CD4-positive, alpha-beta memory T cell (primary cell): ENCODE measurements at regions not wholly inside any gene's neighbourhood (a gene's known extent, or its start where the extent isn't known, plus 50 kb on each side); places are given as distances from the start of the nearest gene placed in this dataset.

Experiments
- CTCF ChIA-PET: fragments of 350-600 bp; sonication (Branson Sonifier 250); formaldehyde crosslinking; loops from one replicate; lab custom pipeline; 2021; ENCODE audit warnings: inconsistent platforms; ENCODE audit not compliant: partially characterized antibody; lab: Charles Lee
- POLR2A ChIA-PET: fragments of 350-600 bp; sonication (Branson Sonifier 250); formaldehyde crosslinking; loops from one replicate; lab custom pipeline; 2021; ENCODE audit not compliant: partially characterized antibody; lab: Charles Lee
- DNase-seq, 5 donors: peaks; one replicate each; pipeline versions ENCODE4 v3.0.0 to v3.0.0-alpha.2; 2020 to 2022; ENCODE audit warnings: mixed read lengths in 1 of 5
- H3K27ac ChIP-seq: one replicate; pipeline ENCODE4 v1.7.0; 2013; ENCODE audit warnings: low read depth, low read length
- H3K27me3 ChIP-seq: 2 replicates; pipeline ENCODE4 v1.7.0; 2013; ENCODE audit warnings: mild to moderate bottlenecking, low read length, moderate library complexity; ENCODE audit not compliant: insufficient read depth
- H3K36me3 ChIP-seq: 2 replicates; pipeline ENCODE4 v1.7.0; 2013; ENCODE audit warnings: mild to moderate bottlenecking, low read length, moderate library complexity; ENCODE audit not compliant: insufficient read depth
- H3K4me1 ChIP-seq: 2 replicates; pipeline ENCODE4 v1.7.0; 2013; ENCODE audit warnings: mild to moderate bottlenecking, low read length, moderate library complexity; ENCODE audit not compliant: insufficient read depth
- H3K4me3 ChIP-seq, 2 donors: one replicate each; pipeline ENCODE4 v1.7.0; 2013; ENCODE audit warnings: low read length in 2 of 2, mild to moderate bottlenecking in 1 of 2
- H3K9me3 ChIP-seq, 2 donors: one replicate each; pipeline ENCODE4 v1.7.0; 2013; ENCODE audit warnings: low read length in 2 of 2, control low read depth in 1 of 2; ENCODE audit not compliant: control insufficient read depth in 1 of 2
- H3K27ac Mint-ChIP-seq, 7 donors: one replicate each; pipeline ENCODE4 v1.8.0; 2020 to 2021; ENCODE audit warnings: mixed read lengths in 7 of 7, mild to moderate bottlenecking in 6 of 7, inconsistent platforms in 3 of 7, moderate library complexity in 3 of 7
- H3K27me3 Mint-ChIP-seq, 2 donors: one replicate each; pipeline ENCODE4 v1.8.0; 2020 to 2021; ENCODE audit warnings: mixed read lengths in 2 of 2
- H3K36me3 Mint-ChIP-seq, 2 donors: one replicate each; pipeline ENCODE4 v1.8.0; 2020 to 2021; ENCODE audit warnings: mixed read lengths in 2 of 2, inconsistent platforms in 1 of 2, mild to moderate bottlenecking in 1 of 2
- H3K4me1 Mint-ChIP-seq, 4 donors: one replicate each; pipeline ENCODE4 v1.8.0; 2020 to 2021; ENCODE audit warnings: mixed read lengths in 4 of 4, mild to moderate bottlenecking in 1 of 4
- H3K4me3 Mint-ChIP-seq, 8 donors: one replicate each; pipeline ENCODE4 v1.8.0; 2020 to 2021; ENCODE audit warnings: mixed read lengths in 8 of 8, mild to moderate bottlenecking in 7 of 8, moderate library complexity in 6 of 8, inconsistent platforms in 3 of 8
- H3K9me3 Mint-ChIP-seq, 8 donors: one replicate each; pipeline ENCODE4 v1.8.0; 2020 to 2021; ENCODE audit warnings: mixed read lengths in 8 of 8, mild to moderate bottlenecking in 5 of 8, inconsistent platforms in 3 of 8, moderate library complexity in 1 of 8
- intact Hi-C: fragments of 100-400 bp; cut with micrococcal nuclease; formaldehyde crosslinking; loops from one replicate; pipeline ENCODE4 v1.15.1; 2023

DNA sequence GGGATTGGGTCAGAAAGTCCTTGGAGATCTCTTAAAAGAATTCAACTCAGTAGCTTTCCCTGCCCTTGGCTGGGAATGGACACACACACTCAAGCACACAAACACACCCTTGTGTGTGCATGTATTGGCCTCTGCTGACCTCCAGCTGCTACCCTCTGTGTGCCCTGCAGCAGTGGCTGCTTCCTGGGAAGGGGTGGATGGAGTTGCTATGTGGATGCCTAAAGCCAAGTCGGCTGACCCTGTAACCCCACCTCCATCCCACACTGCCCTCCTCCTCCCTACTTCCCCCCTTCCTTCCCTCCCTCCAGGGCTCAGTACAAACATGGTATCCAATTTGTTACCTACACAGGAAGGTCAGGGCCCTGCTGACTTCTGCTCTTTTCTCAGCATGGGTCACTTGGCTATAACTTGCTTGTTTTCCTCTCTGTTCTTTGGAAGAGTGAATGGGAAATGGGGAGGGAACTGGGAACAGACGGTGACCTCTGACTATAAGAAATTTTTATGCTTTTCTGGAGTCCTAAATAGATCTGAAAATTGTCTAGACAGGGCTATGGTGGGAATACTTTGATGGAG is 351.6 kb upstream of the TBX3 start:
- CTCF ChIA-PET: no interaction called here
- no peaks in the 10 kb centered on the region for H3K4me1 Mint-ChIP-seq
- no peaks in the 10 kb centered on the region for H3K36me3 Mint-ChIP-seq

GRCh38 chr12:115032521-115032920 is 348.5 kb upstream of the TBX3 start:
- Mint-ChIP-seq H3K36me3 (no peaks in the 10 kb centered on the region), H3K27ac (no peak overlapping the region), H3K9me3 (peaks cover 0 to 7% (median 3%) of the 10 kb centered on the region in 8 donors), H3K4me3 (no peak overlapping the region), H3K4me1 (no peaks in the 10 kb centered on the region), H3K27me3 (no peaks in the 10 kb centered on the region)
- Histone ChIP-seq H3K4me1 (no peaks in the 10 kb centered on the region), H3K4me3 (no peak overlapping the region), H3K36me3 (no peaks in the 10 kb centered on the region), H3K27me3 (no peaks in the 10 kb centered on the region), H3K27ac (no peak overlapping the region), H3K9me3 (no peaks in the 10 kb centered on the region)
- no peak for DNase-seq
- POLR2A ChIA-PET: no interaction called here
- CTCF ChIA-PET: no interaction called here
- intact Hi-C loops: no loop called here

More for the DNA sequence above, 351.6 kb upstream of the TBX3 start:
- H3K27me3 Mint-ChIP-seq: no peaks in the 10 kb centered on the region
- peaks cover 0 to 7% (median 2%) of the 10 kb centered on the region in 8 donors for H3K9me3 Mint-ChIP-seq
- no peak overlapping the region for H3K4me3 Mint-ChIP-seq
- DNase-seq: no peak
- H3K9me3 ChIP-seq: no peaks in the 10 kb centered on the region
- no peak overlapping the region for H3K27ac ChIP-seq
- no peaks in the 10 kb centered on the region for H3K27me3 ChIP-seq
- no peak overlapping the region for H3K4me3 ChIP-seq
- H3K36me3 ChIP-seq: no peaks in the 10 kb centered on the region
- intact Hi-C loops: no loop called here
- no peak overlapping the region for H3K27ac Mint-ChIP-seq
- no peaks in the 10 kb centered on the region for H3K4me1 ChIP-seq
- POLR2A ChIA-PET: no interaction called here

- intact Hi-C loops: no loop called here
- Mint-ChIP-seq H3K9me3 (peaks cover 0 to 7% (median 5%) of the 10 kb centered on the region in 8 donors), H3K36me3 (no peaks in the 10 kb centered on the region), H3K4me1 (no peaks in the 10 kb centered on the region), H3K27ac (no peak overlapping the region), H3K27me3 (no peaks in the 10 kb centered on the region), H3K4me3 (no peak overlapping the region)
- H3K27me3 ChIP-seq: no peaks in the 10 kb centered on the region
- CTCF ChIA-PET: no interaction called here
- DNase-seq: no peak
- no peaks in the 10 kb centered on the region for H3K4me1 ChIP-seq
- H3K9me3 ChIP-seq: no peaks in the 10 kb centered on the region
- H3K27ac ChIP-seq: no peak overlapping the region
- H3K36me3 ChIP-seq: no peaks in the 10 kb centered on the region
- H3K4me3 ChIP-seq: no peak overlapping the region
- POLR2A ChIA-PET: no interaction called here
These were observed 346.0 kb upstream of the TBX3 start for GRCh38 chr12:115030017-115030416.

GRCh38 chr12:115024531-115024930 is 340.6 kb upstream of the TBX3 start:
- H3K36me3 ChIP-seq: no peaks in the 10 kb centered on the region
- H3K27me3 ChIP-seq: no peaks in the 10 kb centered on the region
- no peak for DNase-seq
- H3K9me3 ChIP-seq: no peaks in the 10 kb centered on the region
- intact Hi-C loops: no loop called here
- ChIA-PET POLR2A (no interaction called here), CTCF (no interaction called here)
- H3K27ac Mint-ChIP-seq: no peak overlapping the region
- peaks cover 2 to 19% (median 11%) of the 10 kb centered on the region in 8 donors for H3K9me3 Mint-ChIP-seq
- H3K4me1 Mint-ChIP-seq: no peaks in the 10 kb centered on the region
- no peak overlapping the region for H3K4me3 ChIP-seq
- no peak overlapping the region for H3K4me3 Mint-ChIP-seq
- H3K4me1 ChIP-seq: no peaks in the 10 kb centered on the region
- no peaks in the 10 kb centered on the region for H3K36me3 Mint-ChIP-seq
- H3K27me3 Mint-ChIP-seq: no peaks in the 10 kb centered on the region
- no peak overlapping the region for H3K27ac ChIP-seq

- no peak overlapping the region for H3K4me3 Mint-ChIP-seq
- no peak for DNase-seq
- H3K4me1 Mint-ChIP-seq: no peaks in the 10 kb centered on the region
- no peak overlapping the region for H3K27ac Mint-ChIP-seq
- ChIA-PET CTCF (no interaction called here), POLR2A (no interaction called here)
- H3K4me3 ChIP-seq: no peak overlapping the region
- no peaks in the 10 kb centered on the region for H3K27me3 ChIP-seq
- no peaks in the 10 kb centered on the region for H3K36me3 ChIP-seq
- H3K36me3 Mint-ChIP-seq: no peaks in the 10 kb centered on the region
- no peak overlapping the region for H3K27ac ChIP-seq
- peaks cover 2 to 22% (median 14%) of the 10 kb centered on the region in 8 donors for H3K9me3 Mint-ChIP-seq
- H3K9me3 ChIP-seq: no peaks in the 10 kb centered on the region
- intact Hi-C loops: no loop called here
- no peaks in the 10 kb centered on the region for H3K4me1 ChIP-seq
- H3K27me3 Mint-ChIP-seq: no peaks in the 10 kb centered on the region
These were observed 339.6 kb upstream of the TBX3 start for GRCh38 chr12:115023279-115024265.

DNA sequence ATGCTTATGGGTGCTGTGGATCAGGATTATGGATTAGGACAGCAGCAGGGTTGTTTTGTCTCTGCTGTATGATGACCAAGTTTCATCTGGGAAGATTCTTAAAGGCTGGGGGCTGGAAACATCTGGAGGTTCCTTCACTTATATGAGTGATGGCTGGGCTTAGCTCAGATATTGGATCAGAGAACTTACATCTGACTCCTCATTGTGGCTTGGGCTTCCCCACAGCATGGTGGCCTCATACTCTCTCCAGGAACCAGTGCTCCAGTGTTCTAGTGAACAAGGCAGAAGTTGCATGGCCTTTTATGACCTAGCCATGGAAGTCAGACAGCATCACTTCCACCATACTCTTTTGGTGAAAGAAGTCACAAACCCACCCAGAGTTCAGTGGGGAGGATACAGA is 336.1 kb upstream of the TBX3 start:
- no peaks in the 10 kb centered on the region for H3K9me3 ChIP-seq
- intact Hi-C loops: no loop called here
- H3K4me3 Mint-ChIP-seq: no peak overlapping the region
- H3K4me1 ChIP-seq: no peaks in the 10 kb centered on the region
- H3K36me3 Mint-ChIP-seq: no peaks in the 10 kb centered on the region
- DNase-seq: no peak
- ChIA-PET CTCF (no interaction called here), POLR2A (no interaction called here)
- no peaks in the 10 kb centered on the region for H3K36me3 ChIP-seq
- no peaks in the 10 kb centered on the region for H3K27me3 Mint-ChIP-seq
- H3K27ac Mint-ChIP-seq: no peak overlapping the region
- no peak overlapping the region for H3K27ac ChIP-seq
- H3K27me3 ChIP-seq: no peaks in the 10 kb centered on the region
- no peak overlapping the region for H3K4me3 ChIP-seq
- H3K9me3 Mint-ChIP-seq: peaks cover 3 to 30% (median 16%) of the 10 kb centered on the region in 8 donors
- no peaks in the 10 kb centered on the region for H3K4me1 Mint-ChIP-seq

- ChIA-PET CTCF (no interaction called here), POLR2A (no interaction called here)
- H3K36me3 Mint-ChIP-seq: no peaks in the 10 kb centered on the region
- no peaks in the 10 kb centered on the region for H3K27me3 Mint-ChIP-seq
- H3K27ac Mint-ChIP-seq: no peak overlapping the region
- no peak for DNase-seq
- H3K9me3 Mint-ChIP-seq: peaks cover 7 to 35% (median 15%) of the 10 kb centered on the region in 8 donors
- H3K27me3 ChIP-seq: no peaks in the 10 kb centered on the region
- H3K36me3 ChIP-seq: no peaks in the 10 kb centered on the region
- intact Hi-C loops: no loop called here
- no peak overlapping the region for H3K4me3 Mint-ChIP-seq
- H3K27ac ChIP-seq: no peak overlapping the region
- H3K4me3 ChIP-seq: no peak overlapping the region
- H3K9me3 ChIP-seq: no peaks in the 10 kb centered on the region
- no peaks in the 10 kb centered on the region for H3K4me1 ChIP-seq
- H3K4me1 Mint-ChIP-seq: no peaks in the 10 kb centered on the region
These were observed 333.4 kb upstream of the TBX3 start for GRCh38 chr12:115017346-115017745.
